Esophagus squamous epithelium (tissue), 4 donors: ENCODE measurements at regions not wholly inside any gene's neighbourhood (a gene's known extent, or its start where the extent isn't known, plus 50 kb on each side); places are given as distances from the start of the nearest gene placed in this dataset.

ENCODE experiments used
- CTCF ChIP-seq, 6 experiments: fragments of 450-650 bp in 4 of 6; fragments of 200-600 bp in 2 of 6; sonication (generic) in 2 of 6; IDR thresholded peaks; one replicate each; pipeline ENCODE4 v1.5.1; 2016 to 2019; ENCODE audit warnings: antibody characterized with exemption in 6 of 6, mild to moderate bottlenecking in 4 of 6, moderate library complexity in 4 of 6
- POLR2A ChIP-seq, 4 donors: fragments of 450-650 bp; IDR thresholded peaks; one replicate each; pipeline ENCODE4 v1.6.1; 2017; ENCODE audit warnings: antibody characterized with exemption in 4 of 4, mild to moderate bottlenecking in 4 of 4, moderate library complexity in 3 of 4

GRCh38 chr10:105643660-105644059, 1002.6 kb downstream of the SORCS3 start:
- no peak for TF ChIP-seq CTCF (IDR thresholded peaks at IDR 0.05)
- no peak for TF ChIP-seq POLR2A (IDR thresholded peaks at IDR 0.05)
